ENCODE measurements at regions not wholly inside any gene's neighbourhood (a gene's known extent, or its start where the extent isn't known, plus 50 kb on each side); places are given as distances from the start of the nearest gene placed in this dataset.

DNA sequence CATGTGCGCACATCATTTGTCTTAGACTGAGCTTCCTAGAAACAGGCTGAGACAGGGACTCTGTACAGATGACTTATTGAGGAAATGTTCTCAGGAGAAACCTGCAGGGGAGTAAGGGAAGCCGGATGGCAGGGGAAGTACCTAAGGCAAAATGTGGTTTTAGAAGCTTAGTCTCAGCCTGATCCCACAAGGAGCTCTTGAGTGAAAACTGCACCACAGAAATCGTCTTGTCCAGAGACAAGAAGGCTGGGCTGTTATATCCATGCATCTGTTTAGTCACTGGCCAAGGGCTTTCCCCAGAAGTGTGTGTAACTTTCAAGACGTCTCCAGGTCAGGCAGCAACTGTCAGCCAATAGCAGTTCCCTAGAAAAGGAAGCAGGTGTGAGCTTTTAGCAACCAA is 86.0 kb downstream of the FUNDC1 start:
- Mint-ChIP-seq H3K27me3 (no peaks in the 10 kb centered on the region), H3K4me1 (ENCODE audit: low read depth) (no peaks in the 10 kb centered on the region), H3K27ac (no peak overlapping the region), H3K36me3 (ENCODE audit: low read depth) (no peaks in the 10 kb centered on the region), H3K9me3 (no peaks in the 10 kb centered on the region), H3K4me3 (no peak overlapping the region)
- Histone ChIP-seq H3K4me1 (ENCODE audit: insufficient read depth, low read length) (no peaks in the 10 kb centered on the region), H3K27me3 (ENCODE audit: control insufficient read depth in 1 of 2, insufficient read depth in 2 of 2, low read length in 2 of 2) (no peaks in the 10 kb centered on the region), H3K27ac (ENCODE audit: low read depth in 1 of 2, low read length in 2 of 2) (no peak overlapping the region), H3K4me3 (ENCODE audit: low read length) (no peak overlapping the region), H3K36me3 (ENCODE audit: insufficient read depth, low read length) (no peaks in the 10 kb centered on the region), H3K9me3 (ENCODE audit: control insufficient read depth in 1 of 2, insufficient read depth in 1 of 2, low read length in 2 of 2) (no peaks in the 10 kb centered on the region)
- POLR2A ChIA-PET: no interaction called here
- no peak for TF ChIP-seq CTCF (IDR thresholded peaks at IDR 0.05)
- CTCF ChIA-PET: no interaction called here
- no peak for DNase-seq
- no peak for ATAC-seq (ENCODE audit: poor library complexity)
- intact Hi-C loops (cut with DNase I, micrococcal nuclease): no loop called here

GRCh38 chrX:44451056-44451455 is 91.6 kb downstream of the FUNDC1 start:
- H3K27me3 Mint-ChIP-seq: no peaks in the 10 kb centered on the region
- H3K36me3 Mint-ChIP-seq (ENCODE audit: low read depth): no peaks in the 10 kb centered on the region
- no peaks in the 10 kb centered on the region for H3K4me1 Mint-ChIP-seq (ENCODE audit: low read depth)

GRCh38 chrX:44447214-44447613 is 95.4 kb downstream of the FUNDC1 start:
- H3K36me3 Mint-ChIP-seq (ENCODE audit: low read depth): no peaks in the 10 kb centered on the region
- H3K4me1 Mint-ChIP-seq (ENCODE audit: low read depth): no peaks in the 10 kb centered on the region
- ChIA-PET POLR2A (interaction anchor here (0.7 kb wide), 1 partner anchor 9 kb away, joined by 3 read pairs; no protein-coding TSS in a partner anchor), CTCF (no interaction called here)
- DNase-seq (no peak), ATAC-seq (ENCODE audit: poor library complexity) (no peak)
- H3K27me3 Mint-ChIP-seq: no peaks in the 10 kb centered on the region
- no peaks in the 10 kb centered on the region for H3K9me3 ChIP-seq (ENCODE audit: control insufficient read depth in 1 of 2, insufficient read depth in 1 of 2, low read length in 2 of 2)
- H3K9me3 Mint-ChIP-seq: no peaks in the 10 kb centered on the region
- H3K27ac ChIP-seq (ENCODE audit: low read depth in 1 of 2, low read length in 2 of 2): no peak overlapping the region
- H3K27ac Mint-ChIP-seq: no peak overlapping the region
- H3K4me3 ChIP-seq (ENCODE audit: low read length): no peak overlapping the region
- no peaks in the 10 kb centered on the region for H3K4me1 ChIP-seq (ENCODE audit: insufficient read depth, low read length)
- no peak overlapping the region for H3K4me3 Mint-ChIP-seq
- no peaks in the 10 kb centered on the region for H3K27me3 ChIP-seq (ENCODE audit: control insufficient read depth in 1 of 2, insufficient read depth in 2 of 2, low read length in 2 of 2)
- intact Hi-C loops (cut with DNase I, micrococcal nuclease): no loop called here
- no peak for TF ChIP-seq CTCF (IDR thresholded peaks at IDR 0.05)
- no peaks in the 10 kb centered on the region for H3K36me3 ChIP-seq (ENCODE audit: insufficient read depth, low read length)

More at GRCh38 chrX:44451056-44451455, 91.6 kb downstream of the FUNDC1 start:
- H3K27ac ChIP-seq (ENCODE audit: low read depth in 1 of 2, low read length in 2 of 2): no peak overlapping the region
- intact Hi-C loops (cut with DNase I, micrococcal nuclease): no loop called here
- no peaks in the 10 kb centered on the region for H3K27me3 ChIP-seq (ENCODE audit: control insufficient read depth in 1 of 2, insufficient read depth in 2 of 2, low read length in 2 of 2)
- ATAC-seq (ENCODE audit: poor library complexity) (no peak), DNase-seq (no peak)
- no peaks in the 10 kb centered on the region for H3K9me3 ChIP-seq (ENCODE audit: control insufficient read depth in 1 of 2, insufficient read depth in 1 of 2, low read length in 2 of 2)
- TF ChIP-seq CTCF (IDR thresholded peaks at IDR 0.05): no peak
- Mint-ChIP-seq H3K9me3 (no peaks in the 10 kb centered on the region), H3K4me3 (no peak overlapping the region), H3K27ac (no peak overlapping the region)
- H3K4me3 ChIP-seq (ENCODE audit: low read length): no peak overlapping the region
- no peaks in the 10 kb centered on the region for H3K4me1 ChIP-seq (ENCODE audit: insufficient read depth, low read length)
- CTCF ChIA-PET: no interaction called here
- POLR2A ChIA-PET: no interaction called here
- H3K36me3 ChIP-seq (ENCODE audit: insufficient read depth, low read length): no peaks in the 10 kb centered on the region
